ENCODE measurements at regions not wholly inside any gene's neighbourhood (a gene's known extent, or its start where the extent isn't known, plus 50 kb on each side); places are given as distances from the start of the nearest gene placed in this dataset.

DNA sequence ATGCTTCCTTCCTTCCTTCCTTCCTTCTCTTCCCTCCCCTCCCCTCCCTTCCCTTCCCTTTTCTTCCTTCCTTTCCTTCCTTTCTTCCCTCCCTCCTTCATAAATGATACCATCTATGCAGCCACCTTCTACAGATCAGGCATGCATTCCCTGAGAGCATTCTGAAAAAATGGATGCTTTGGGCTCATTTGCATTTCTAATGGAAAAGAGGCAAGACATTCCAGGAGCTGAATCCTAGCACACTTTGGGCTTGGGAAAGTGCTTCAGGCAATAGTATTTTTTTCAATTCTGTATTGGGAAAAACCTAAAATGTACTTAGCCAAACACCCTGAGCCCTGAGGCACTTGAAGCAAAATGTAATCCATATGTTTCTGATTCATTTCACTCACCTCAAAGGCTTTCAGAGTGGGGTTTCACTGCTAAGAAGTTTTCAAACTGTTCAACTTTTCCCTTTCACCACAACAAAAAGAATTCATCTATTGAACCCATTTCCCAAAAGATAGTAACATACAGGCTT, 220.1 kb upstream of the RORA start:
- Histone ChIP-seq H3K4me2 (ENCODE audit: insufficient read depth, low read length) (no peak overlapping the region), H3K9me3 (replicated peaks; ENCODE audit: control insufficient read depth, insufficient read depth, low read depth, low read length) (no peaks in the 10 kb centered on the region), H3K27ac (ENCODE audit: extremely low read depth, low read depth, low read length) (no peak overlapping the region), H2AFZ (ENCODE audit: low read depth, low read length) (no peak overlapping the region), H3K4me1 (replicated peaks in 1 of 2; ENCODE audit: control insufficient read depth in 2 of 2, insufficient read depth in 2 of 2, low read length in 2 of 2) (no peaks in the 10 kb centered on the region), H3K27me3 (ENCODE audit: control insufficient read depth in 2 of 2, insufficient read depth in 2 of 2, low read length in 2 of 2) (no peaks in the 10 kb centered on the region; a peak in 1 of 5 replicates), H3K4me3 (no peak overlapping the region), H4K20me1 (replicated peaks; ENCODE audit: control insufficient read depth, insufficient read depth, low read length) (no peaks in the 10 kb centered on the region), H3K36me3 (ENCODE audit: control insufficient read depth, insufficient read depth, low read length) (no peaks in the 10 kb centered on the region), H3K79me2 (ENCODE audit: control insufficient read depth, insufficient read depth, low read length) (no peaks in the 10 kb centered on the region), H3K9ac (ENCODE audit: insufficient read depth in 1 of 2, low read depth in 2 of 2, low read length in 2 of 2) (no peak overlapping the region), H3K9me1 (ENCODE audit: control insufficient read depth, insufficient read depth, low read length) (no peaks in the 10 kb centered on the region)
- BruUV-seq (replicated peaks), result no TSS peak
- no peak for FAIRE-seq
- no peak for ATAC-seq
- intact Hi-C loops (cut with micrococcal nuclease), result no loop called here
- ChIA-PET POLR2A (no interaction called here), CTCF (ENCODE audit: low intra/inter-chr PET ratio) (no interaction called here)
- in situ Hi-C loops (cut with MboI), result no loop called here
- DNase-seq (ENCODE audit: extremely low read depth in 1 of 4, low spot score in 3 of 4), result no peak
- TF ChIP-seq, protein P1, sequence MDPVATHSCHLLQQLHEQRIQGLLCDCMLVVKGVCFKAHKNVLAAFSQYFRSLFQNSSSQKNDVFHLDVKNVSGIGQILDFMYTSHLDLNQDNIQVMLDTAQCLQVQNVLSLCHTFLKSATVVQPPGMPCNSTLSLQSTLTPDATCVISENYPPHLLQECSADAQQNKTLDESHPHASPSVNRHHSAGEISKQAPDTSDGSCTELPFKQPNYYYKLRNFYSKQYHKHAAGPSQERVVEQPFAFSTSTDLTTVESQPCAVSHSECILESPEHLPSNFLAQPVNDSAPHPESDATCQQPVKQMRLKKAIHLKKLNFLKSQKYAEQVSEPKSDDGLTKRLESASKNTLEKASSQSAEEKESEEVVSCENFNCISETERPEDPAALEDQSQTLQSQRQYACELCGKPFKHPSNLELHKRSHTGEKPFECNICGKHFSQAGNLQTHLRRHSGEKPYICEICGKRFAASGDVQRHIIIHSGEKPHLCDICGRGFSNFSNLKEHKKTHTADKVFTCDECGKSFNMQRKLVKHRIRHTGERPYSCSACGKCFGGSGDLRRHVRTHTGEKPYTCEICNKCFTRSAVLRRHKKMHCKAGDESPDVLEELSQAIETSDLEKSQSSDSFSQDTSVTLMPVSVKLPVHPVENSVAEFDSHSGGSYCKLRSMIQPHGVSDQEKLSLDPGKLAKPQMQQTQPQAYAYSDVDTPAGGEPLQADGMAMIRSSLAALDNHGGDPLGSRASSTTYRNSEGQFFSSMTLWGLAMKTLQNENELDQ (CRISPR knock-in tag; IDR thresholded peaks at IDR 0.05; ENCODE audit: borderline replicate concordance), result no peak
- TF ChIP-seq, protein P2, sequence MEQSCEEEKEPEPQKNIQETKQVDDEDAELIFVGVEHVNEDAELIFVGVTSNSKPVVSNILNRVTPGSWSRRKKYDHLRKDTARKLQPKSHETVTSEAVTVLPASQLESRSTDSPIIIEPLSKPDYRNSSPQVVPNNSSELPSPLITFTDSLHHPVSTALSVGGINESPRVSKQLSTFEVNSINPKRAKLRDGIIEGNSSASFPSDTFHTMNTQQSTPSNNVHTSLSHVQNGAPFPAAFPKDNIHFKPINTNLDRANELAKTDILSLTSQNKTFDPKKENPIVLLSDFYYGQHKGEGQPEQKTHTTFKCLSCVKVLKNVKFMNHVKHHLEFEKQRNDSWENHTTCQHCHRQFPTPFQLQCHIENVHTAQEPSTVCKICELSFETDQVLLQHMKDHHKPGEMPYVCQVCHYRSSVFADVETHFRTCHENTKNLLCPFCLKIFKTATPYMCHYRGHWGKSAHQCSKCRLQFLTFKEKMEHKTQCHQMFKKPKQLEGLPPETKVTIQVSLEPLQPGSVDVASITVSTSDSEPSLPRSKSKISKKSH (CRISPR knock-in tag; IDR thresholded peaks at IDR 0.05), result no peak
- TF ChIP-seq ZNF3 (CRISPR knock-in tag; IDR thresholded peaks at IDR 0.05), result no peak
- TF ChIP-seq ZFX (CRISPR knock-in tag; IDR thresholded peaks at IDR 0.05), result no peak
- TF ChIP-seq ZNF41 (CRISPR knock-in tag; conservative IDR thresholded peaks at IDR 0.05), result no peak
- no peak for TF ChIP-seq U2AF2 (optimal IDR thresholded peaks at IDR 0.05; ENCODE audit: low read depth, low read length)
- TF ChIP-seq ILK (tag; IDR thresholded peaks at IDR 0.05; ENCODE audit: borderline replicate concordance, low read depth), result no peak
- no peak for TF ChIP-seq PRMT5 (CRISPR knock-in tag; IDR thresholded peaks at IDR 0.05)
- TF ChIP-seq CBFA2T2 (conservative IDR thresholded peaks at IDR 0.05), result no peak
- no peak for TF ChIP-seq ETS2 (tag; IDR thresholded peaks at IDR 0.05; ENCODE audit: borderline replicate concordance, poor library complexity, severe bottlenecking)
- no peak for TF ChIP-seq MXI1 (IDR thresholded peaks at IDR 0.05; ENCODE audit: low read depth, low read length)
- TF ChIP-seq, protein P3, sequence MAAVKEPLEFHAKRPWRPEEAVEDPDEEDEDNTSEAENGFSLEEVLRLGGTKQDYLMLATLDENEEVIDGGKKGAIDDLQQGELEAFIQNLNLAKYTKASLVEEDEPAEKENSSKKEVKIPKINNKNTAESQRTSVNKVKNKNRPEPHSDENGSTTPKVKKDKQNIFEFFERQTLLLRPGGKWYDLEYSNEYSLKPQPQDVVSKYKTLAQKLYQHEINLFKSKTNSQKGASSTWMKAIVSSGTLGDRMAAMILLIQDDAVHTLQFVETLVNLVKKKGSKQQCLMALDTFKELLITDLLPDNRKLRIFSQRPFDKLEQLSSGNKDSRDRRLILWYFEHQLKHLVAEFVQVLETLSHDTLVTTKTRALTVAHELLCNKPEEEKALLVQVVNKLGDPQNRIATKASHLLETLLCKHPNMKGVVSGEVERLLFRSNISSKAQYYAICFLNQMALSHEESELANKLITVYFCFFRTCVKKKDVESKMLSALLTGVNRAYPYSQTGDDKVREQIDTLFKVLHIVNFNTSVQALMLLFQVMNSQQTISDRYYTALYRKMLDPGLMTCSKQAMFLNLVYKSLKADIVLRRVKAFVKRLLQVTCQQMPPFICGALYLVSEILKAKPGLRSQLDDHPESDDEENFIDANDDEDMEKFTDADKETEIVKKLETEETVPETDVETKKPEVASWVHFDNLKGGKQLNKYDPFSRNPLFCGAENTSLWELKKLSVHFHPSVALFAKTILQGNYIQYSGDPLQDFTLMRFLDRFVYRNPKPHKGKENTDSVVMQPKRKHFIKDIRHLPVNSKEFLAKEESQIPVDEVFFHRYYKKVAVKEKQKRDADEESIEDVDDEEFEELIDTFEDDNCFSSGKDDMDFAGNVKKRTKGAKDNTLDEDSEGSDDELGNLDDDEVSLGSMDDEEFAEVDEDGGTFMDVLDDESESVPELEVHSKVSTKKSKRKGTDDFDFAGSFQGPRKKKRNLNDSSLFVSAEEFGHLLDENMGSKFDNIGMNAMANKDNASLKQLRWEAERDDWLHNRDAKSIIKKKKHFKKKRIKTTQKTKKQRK (IDR thresholded peaks at IDR 0.05; ENCODE audit: borderline replicate concordance, low read depth, low read length), result no peak

All from K562 (cell line).